ENCODE measurements at regions not wholly inside any gene's neighbourhood (a gene's known extent, or its start where the extent isn't known, plus 50 kb on each side); places are given as distances from the start of the nearest gene placed in this dataset.

DNA sequence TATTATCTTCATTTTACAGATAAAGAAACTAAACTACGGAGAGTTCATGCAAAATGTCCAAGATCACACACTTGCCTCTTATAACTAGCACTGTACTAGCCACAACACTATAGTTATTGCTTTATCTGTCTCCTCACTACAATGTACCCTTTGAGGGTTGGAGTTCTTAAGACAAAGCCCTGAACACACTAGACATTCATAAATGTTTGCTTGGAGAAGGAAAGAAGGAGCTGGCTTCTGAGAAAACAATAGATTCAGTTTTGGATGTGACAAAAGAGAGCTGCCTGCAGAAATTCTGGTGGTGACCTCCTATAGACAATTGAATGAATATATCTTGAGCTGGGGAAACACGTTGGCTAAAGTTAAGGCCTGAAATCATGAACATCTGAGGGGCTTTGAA is 169.9 kb upstream of the ARHGEF26 start:
- TF ChIP-seq POLR2A (IDR thresholded peaks at IDR 0.05): no peak
- TF ChIP-seq, protein P1, sequence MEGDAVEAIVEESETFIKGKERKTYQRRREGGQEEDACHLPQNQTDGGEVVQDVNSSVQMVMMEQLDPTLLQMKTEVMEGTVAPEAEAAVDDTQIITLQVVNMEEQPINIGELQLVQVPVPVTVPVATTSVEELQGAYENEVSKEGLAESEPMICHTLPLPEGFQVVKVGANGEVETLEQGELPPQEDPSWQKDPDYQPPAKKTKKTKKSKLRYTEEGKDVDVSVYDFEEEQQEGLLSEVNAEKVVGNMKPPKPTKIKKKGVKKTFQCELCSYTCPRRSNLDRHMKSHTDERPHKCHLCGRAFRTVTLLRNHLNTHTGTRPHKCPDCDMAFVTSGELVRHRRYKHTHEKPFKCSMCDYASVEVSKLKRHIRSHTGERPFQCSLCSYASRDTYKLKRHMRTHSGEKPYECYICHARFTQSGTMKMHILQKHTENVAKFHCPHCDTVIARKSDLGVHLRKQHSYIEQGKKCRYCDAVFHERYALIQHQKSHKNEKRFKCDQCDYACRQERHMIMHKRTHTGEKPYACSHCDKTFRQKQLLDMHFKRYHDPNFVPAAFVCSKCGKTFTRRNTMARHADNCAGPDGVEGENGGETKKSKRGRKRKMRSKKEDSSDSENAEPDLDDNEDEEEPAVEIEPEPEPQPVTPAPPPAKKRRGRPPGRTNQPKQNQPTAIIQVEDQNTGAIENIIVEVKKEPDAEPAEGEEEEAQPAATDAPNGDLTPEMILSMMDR (IDR thresholded peaks at IDR 0.05): no peak
